Activated CD8-positive, alpha-beta memory T cell treated with anti-CD3 and anti-CD28 coated beads, Interleukin-2, amount 10 ng/mL, durations not matched to agents 7 days and 5 days (primary cell): ENCODE measurements at regions not wholly inside any gene's neighbourhood (a gene's known extent, or its start where the extent isn't known, plus 50 kb on each side); places are given as distances from the start of the nearest gene placed in this dataset.

Source experiments
- ATAC-seq: fragments of 150-1000 bp; cut with Tn5 transposase; one replicate; pipeline ENCODE4 v1.10.0; 2021; ENCODE audit warnings: moderate library complexity
- CTCF ChIA-PET: fragments of 350-600 bp; sonication (Branson Sonifier 250); formaldehyde crosslinking; loops from one replicate; lab custom pipeline; 2021; ENCODE audit warnings: antibody characterized with exemption; lab: Charles Lee
- DNase-seq: peaks from one replicate; pipeline ENCODE4 v3.0.0-alpha.2; 2020
- H3K27ac Mint-ChIP-seq: one replicate; pipeline ENCODE4 v1.8.0; 2021; ENCODE audit warnings: mild to moderate bottlenecking, mixed read lengths
- H3K27me3 Mint-ChIP-seq: one replicate; pipeline ENCODE4 v1.8.0; 2021; ENCODE audit warnings: mixed read lengths
- H3K36me3 Mint-ChIP-seq: one replicate; pipeline ENCODE4 v1.8.0; 2021; ENCODE audit warnings: mild to moderate bottlenecking, mixed read lengths
- H3K4me1 Mint-ChIP-seq: one replicate; pipeline ENCODE4 v1.8.0; 2021; ENCODE audit warnings: mixed read lengths
- H3K4me3 Mint-ChIP-seq: one replicate; pipeline ENCODE4 v1.8.0; 2021; ENCODE audit warnings: mild to moderate bottlenecking, moderate library complexity, mixed read lengths
- H3K9me3 Mint-ChIP-seq: one replicate; pipeline ENCODE4 v1.8.0; 2022; ENCODE audit warnings: low read depth, mixed read lengths

DNA sequence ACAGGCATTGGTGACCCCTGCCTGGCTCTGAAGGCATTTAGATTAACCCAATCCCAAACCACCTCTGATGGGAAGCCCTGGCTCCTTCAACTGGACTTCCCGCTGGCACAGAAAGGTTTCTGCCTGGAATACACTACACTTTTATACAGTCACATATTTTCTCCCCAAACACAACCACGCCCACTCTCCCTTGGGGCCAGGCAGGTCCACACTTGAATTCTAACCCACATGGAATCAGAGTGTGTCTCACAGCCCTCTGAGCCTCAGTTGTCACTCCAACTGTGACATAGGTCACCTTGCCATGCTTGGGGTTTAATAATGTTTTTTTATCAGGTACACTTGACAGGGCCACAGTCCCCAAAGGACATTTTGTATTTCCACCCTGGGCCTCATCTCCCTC is 368.6 kb downstream of the BCL11B start:
- Mint-ChIP-seq H3K4me3 (no peak overlapping the region), H3K36me3 (no peaks in the 10 kb centered on the region), H3K27me3 (no peaks in the 10 kb centered on the region), H3K9me3 (no peaks in the 10 kb centered on the region), H3K4me1 (no peaks in the 10 kb centered on the region), H3K27ac (no peak overlapping the region)
- ATAC-seq (no peak), DNase-seq (no peak)
- CTCF ChIA-PET, result no interaction called here

DNA sequence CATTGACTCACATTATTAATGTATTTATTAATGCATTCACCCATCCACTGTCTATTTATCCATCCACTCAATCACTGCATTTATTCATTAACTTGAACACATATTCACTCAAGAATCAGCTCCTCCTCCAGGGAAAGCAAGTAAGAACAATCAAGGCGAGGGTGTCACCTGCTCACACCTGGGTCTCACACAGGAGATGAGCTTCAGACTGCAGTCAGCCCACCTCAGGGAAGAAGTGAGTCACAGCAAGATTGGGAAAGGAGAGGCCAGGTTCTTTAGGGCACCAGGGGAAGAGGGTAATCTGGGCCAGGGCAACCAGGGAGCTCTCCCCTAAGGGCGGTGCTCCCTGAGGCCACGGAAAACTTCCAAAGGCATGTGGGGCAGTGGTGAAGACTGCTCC is 367.3 kb downstream of the BCL11B start:
- DNase-seq, result no peak
- no peaks in the 10 kb centered on the region for H3K9me3 Mint-ChIP-seq
- H3K4me3 Mint-ChIP-seq, result no peak overlapping the region
- H3K36me3 Mint-ChIP-seq, result no peaks in the 10 kb centered on the region
- CTCF ChIA-PET, result interaction anchor here (0.7 to 1.1 kb wide), 3 partner anchors 11 to 28 kb away, joined by 3 read pairs; no protein-coding TSS in a partner anchor
- no peak for ATAC-seq
- H3K4me1 Mint-ChIP-seq, result peaks cover 3% of the 10 kb centered on the region
- no peaks in the 10 kb centered on the region for H3K27me3 Mint-ChIP-seq
- H3K27ac Mint-ChIP-seq, result no peak overlapping the region

DNA sequence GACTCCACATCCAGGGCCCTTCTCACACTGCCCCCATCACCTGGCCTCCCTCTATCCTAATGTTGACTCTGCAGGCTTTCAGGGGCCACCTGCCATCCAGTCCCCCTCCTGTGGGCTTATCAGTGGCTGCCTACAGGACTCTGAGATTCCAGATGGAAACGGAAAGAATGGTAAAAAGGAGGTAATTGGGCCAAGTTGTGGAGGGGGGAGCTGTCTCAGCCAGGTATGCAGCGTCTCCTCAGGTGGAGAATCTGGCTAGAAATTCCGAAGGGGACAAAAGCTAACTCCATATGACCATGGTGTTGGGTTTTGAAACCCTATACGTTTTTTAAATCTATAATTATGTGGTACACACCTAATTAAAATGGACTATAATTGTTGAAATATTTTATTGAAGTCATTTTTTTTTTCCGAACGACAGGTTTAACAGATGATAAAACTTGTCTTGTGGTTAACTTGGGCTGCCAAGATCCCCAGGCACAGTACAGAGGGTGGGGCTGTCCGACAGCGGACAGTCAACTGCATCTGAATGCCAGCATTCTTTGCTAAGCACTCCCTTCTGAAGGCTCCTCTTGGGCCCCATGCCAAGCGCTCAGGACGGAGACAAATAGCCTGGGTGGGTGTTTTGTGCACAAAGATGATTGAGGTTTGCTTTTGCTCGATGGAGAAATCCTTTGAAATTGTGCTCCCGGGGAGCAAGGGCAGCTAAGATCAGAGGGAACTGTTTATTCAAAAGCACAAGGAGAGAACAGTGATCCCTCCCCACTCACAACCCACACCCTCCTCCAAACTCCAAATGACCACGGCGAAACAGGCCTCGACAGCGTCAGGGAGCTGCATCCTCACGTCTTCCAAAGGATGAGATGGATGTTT is 365.6 kb downstream of the BCL11B start:
- Mint-ChIP-seq H3K4me3 (no peak overlapping the region), H3K27ac (no peak overlapping the region), H3K4me1 (peaks cover 5% of the 10 kb centered on the region), H3K27me3 (no peaks in the 10 kb centered on the region), H3K36me3 (no peaks in the 10 kb centered on the region), H3K9me3 (no peaks in the 10 kb centered on the region)
- no peak for DNase-seq
- CTCF ChIA-PET, result no interaction called here
- ATAC-seq, result no peak

DNA sequence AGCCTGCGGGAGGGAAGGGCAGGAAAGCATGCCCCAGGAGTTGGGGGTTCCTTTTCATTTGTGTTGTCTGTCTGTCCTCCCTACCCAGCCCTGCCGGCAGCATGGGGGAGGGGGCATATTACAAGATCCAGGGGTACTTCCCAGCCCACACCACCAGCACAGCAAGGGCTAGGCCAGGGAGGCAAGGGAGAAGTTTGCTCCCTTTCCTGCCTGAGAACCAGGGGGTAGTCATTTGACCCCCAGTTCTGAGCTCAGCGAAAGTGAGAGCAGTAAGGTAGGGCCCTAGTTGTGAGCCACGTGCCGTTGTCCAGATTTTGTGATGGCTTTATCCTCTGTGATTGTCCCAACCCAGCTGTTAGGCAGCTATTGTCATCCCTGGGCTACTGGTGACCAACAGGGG is 364.7 kb downstream of the BCL11B start:
- DNase-seq, result no peak
- H3K27me3 Mint-ChIP-seq, result no peaks in the 10 kb centered on the region
- ATAC-seq, result no peak
- no peaks in the 10 kb centered on the region for H3K9me3 Mint-ChIP-seq
- no peak overlapping the region for H3K27ac Mint-ChIP-seq
- CTCF ChIA-PET, result no interaction called here
- H3K4me3 Mint-ChIP-seq, result no peak overlapping the region
- H3K36me3 Mint-ChIP-seq, result no peaks in the 10 kb centered on the region
- H3K4me1 Mint-ChIP-seq, result peaks cover 11% of the 10 kb centered on the region

DNA sequence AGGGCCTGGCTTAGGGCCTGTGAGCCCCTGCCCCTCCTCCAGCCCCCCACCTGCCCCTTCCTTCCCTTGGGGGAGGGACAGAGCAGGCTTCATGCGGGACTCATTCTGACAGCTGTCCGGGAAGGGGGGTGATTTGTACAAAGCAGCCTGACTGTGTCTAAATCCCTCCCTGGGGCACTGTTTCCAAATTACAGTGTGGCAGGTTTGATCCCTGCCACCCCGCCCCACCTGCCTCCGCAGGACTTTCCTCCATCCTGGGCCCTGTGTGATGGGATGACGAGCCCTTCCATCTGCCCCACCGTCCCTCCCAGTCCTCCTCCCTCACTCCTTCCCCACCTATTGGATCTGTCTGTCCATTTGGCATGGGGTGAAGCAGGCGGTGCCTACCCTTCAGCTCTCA is 363.9 kb downstream of the BCL11B start:
- CTCF ChIA-PET, result no interaction called here
- Mint-ChIP-seq H3K4me3 (no peak overlapping the region), H3K9me3 (no peaks in the 10 kb centered on the region), H3K27ac (no peak overlapping the region), H3K4me1 (peaks cover 19% of the 10 kb centered on the region), H3K36me3 (no peaks in the 10 kb centered on the region), H3K27me3 (no peaks in the 10 kb centered on the region)
- no peak for ATAC-seq
- no peak for DNase-seq

DNA sequence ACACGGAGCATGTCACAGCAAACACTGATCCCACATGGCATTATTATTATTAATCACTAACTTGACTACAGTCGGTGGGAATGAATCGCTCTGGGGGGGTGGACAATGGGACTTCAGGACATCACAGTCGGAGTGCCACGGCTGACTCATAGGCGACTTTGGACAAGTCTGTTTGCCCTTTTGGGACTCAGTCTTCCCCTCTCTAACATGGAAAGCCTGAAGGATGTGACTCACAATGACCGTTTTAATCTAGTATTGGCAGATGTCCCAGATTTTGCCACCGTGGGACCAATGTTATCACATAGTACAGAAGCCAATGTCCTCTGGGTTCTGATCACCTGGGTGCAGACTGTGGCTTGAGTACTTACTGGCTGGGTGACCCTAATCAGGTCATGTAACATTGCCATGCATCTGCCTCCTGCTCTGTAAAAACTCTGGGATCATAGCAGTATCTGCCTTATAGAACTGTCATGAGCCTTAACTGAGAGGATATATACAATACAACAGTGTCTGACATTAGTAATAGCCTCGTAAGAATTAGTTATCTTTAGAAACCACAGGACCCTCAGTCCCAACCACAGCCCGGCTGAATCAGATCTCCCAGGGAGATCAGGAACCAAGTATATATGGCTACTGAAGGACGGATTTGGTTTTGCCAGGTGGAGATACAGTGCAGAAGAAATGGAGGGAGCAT is 362.6 kb downstream of the BCL11B start:
- CTCF ChIA-PET, result no interaction called here
- no peak for ATAC-seq
- H3K27me3 Mint-ChIP-seq, result no peaks in the 10 kb centered on the region
- H3K4me3 Mint-ChIP-seq, result no peak overlapping the region
- H3K27ac Mint-ChIP-seq, result no peak overlapping the region
- peaks cover 25% of the 10 kb centered on the region for H3K4me1 Mint-ChIP-seq
- no peaks in the 10 kb centered on the region for H3K36me3 Mint-ChIP-seq
- no peak for DNase-seq
- no peaks in the 10 kb centered on the region for H3K9me3 Mint-ChIP-seq

DNA sequence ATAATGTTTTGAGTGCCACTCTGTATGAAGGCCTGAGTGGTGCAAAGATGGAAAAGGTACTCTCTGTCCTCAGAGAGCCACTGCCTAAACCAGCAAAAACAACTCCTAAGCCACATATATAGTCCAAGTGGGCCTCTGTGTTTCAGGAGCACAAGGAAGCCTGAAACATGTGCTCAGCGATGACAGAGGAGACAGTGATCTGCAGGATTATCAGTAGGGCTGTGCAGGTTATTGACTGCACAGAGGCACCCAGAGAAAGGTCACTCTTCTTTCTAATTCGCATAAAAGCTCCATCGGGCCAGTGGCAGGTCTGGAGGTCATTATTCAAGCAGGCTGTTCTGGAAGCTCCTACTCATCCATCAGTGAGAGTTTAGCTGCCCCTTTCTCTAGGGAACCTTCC is 361.9 kb downstream of the BCL11B start:
- ATAC-seq, result no peak

DNA sequence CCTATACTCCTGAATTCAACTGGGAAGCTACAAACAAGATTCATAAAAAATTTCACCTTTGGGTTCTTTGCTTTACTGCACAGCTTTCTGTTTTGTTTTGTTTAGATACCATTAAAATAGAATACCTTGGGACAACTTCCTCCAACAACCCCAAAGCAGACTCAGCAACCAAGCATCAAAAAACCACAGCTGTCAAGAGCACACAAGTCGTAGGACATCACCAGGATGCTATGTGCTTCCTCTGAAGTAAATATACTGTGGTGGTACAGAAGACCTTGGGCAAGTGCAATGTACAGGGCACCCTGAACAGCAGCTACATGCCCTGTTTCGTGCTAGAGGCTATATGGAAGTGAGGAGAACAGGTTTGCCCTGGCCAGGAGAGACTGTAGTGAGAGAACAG is 359.3 kb downstream of the BCL11B start:
- Mint-ChIP-seq H3K9me3 (no peaks in the 10 kb centered on the region), H3K27ac (peak overlapping the region; percentile 73), H3K36me3 (no peaks in the 10 kb centered on the region), H3K27me3 (no peaks in the 10 kb centered on the region), H3K4me3 (no peak overlapping the region), H3K4me1 (peaks cover 25% of the 10 kb centered on the region)
- DNase-seq (peak; percentile 67), ATAC-seq (peak; percentile 89)
- CTCF ChIA-PET, result interaction anchor here (1.0 to 1.6 kb wide), 3 partner anchors 12 to 773 kb away, joined by 3 to 4 read pairs (median 3); no protein-coding TSS in a partner anchor

More for the DNA sequence above, 361.9 kb downstream of the BCL11B start:
- CTCF ChIA-PET, result no interaction called here
- Mint-ChIP-seq H3K36me3 (no peaks in the 10 kb centered on the region), H3K27ac (no peak overlapping the region), H3K27me3 (no peaks in the 10 kb centered on the region), H3K4me1 (peaks cover 25% of the 10 kb centered on the region), H3K9me3 (no peaks in the 10 kb centered on the region), H3K4me3 (no peak overlapping the region)
- no peak for DNase-seq

DNA sequence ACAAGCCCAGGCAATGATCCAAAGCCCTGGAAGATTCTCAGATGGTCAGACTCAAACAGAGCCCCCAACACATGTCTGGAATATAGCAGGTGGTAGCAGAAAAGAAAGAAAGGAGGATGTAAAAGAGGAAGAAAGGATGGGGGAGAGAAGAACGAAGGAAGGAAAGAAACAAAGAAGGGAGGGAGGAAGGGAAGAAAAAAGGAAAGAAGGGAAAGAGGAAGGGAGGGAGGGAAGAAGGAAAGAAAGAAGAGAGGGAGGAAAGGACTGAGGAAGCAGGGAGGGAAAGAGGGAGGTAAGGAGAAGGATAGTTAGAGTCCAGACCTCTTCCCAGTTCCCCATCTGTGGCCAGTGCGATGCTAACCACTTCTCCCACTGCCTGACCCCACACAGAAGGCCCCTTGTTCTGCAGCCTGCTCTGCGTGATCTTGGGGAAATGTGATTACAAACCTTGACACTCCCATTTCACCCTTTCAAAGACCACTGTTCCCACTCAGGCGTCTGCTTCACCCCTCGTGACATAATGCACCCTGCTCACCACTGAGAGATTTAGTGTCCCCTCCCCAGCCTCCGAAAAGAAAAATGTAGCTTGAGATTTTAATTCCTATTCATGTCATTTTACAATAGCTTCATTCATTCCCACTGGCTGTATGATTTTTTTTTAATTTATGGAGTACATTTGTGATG is 357.9 kb downstream of the BCL11B start:
- ATAC-seq (no peak), DNase-seq (no peak)
- CTCF ChIA-PET, result interaction anchor here (0.6 to 1.6 kb wide), 2 partner anchors 18 to 27 kb away, joined by 3 read pairs; no protein-coding TSS in a partner anchor
- no peaks in the 10 kb centered on the region for H3K36me3 Mint-ChIP-seq
- H3K4me3 Mint-ChIP-seq, result no peak overlapping the region
- no peak overlapping the region for H3K27ac Mint-ChIP-seq
- H3K9me3 Mint-ChIP-seq, result no peaks in the 10 kb centered on the region
- no peaks in the 10 kb centered on the region for H3K27me3 Mint-ChIP-seq
- H3K4me1 Mint-ChIP-seq, result peaks cover 25% of the 10 kb centered on the region

DNA sequence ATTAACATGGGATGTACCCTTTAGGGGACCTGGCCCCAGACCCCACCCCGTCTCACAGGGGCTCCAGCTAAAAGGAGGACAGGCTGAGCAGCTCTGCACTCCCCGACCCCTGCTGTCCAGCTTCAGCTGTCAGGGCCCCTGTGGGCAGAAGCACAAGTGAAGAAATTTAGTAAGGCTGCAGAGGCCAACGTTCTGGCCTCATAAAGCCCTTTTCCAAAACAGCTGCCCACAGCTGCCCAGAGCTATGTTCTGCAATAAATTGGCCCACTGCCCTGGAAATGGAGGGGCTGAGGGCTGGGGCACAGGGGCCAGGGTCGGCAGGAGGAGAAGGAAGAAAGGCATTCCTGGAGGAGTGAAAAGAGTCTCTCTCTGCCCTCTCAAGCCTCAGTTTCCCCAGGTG is 357.1 kb downstream of the BCL11B start:
- no peaks in the 10 kb centered on the region for H3K36me3 Mint-ChIP-seq
- H3K27me3 Mint-ChIP-seq, result no peaks in the 10 kb centered on the region
- ATAC-seq, result no peak

DNA sequence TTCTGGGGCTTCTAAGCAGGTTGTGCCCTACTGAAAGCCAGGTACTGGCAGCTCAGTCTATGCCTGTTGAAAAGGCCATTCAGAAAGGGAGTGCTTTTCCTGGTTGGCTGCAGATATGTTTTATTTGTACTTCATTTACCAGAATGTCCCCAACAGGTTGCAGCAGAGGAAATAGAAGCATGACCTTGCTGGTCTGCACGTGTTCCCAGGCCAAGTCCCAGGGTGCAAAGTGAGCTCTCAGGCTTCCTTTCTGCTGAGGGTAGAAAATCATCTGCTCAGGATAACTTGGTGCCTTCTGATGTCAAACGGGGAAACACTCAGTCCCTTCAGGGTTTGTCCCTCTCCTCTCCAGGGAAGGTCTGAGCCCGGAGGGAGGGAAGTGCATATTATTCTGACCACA is 356.4 kb downstream of the BCL11B start:
- Mint-ChIP-seq H3K36me3 (no peaks in the 10 kb centered on the region), H3K4me3 (no peak overlapping the region), H3K27ac (no peak overlapping the region), H3K27me3 (no peaks in the 10 kb centered on the region), H3K4me1 (peaks cover 21% of the 10 kb centered on the region), H3K9me3 (no peaks in the 10 kb centered on the region)
- CTCF ChIA-PET, result no interaction called here
- DNase-seq, result no peak
- no peak for ATAC-seq

More for the DNA sequence above, 357.1 kb downstream of the BCL11B start:
- CTCF ChIA-PET, result no interaction called here
- Mint-ChIP-seq H3K4me3 (no peak overlapping the region), H3K9me3 (no peaks in the 10 kb centered on the region), H3K4me1 (peaks cover 21% of the 10 kb centered on the region), H3K27ac (no peak overlapping the region)
- no peak for DNase-seq

DNA sequence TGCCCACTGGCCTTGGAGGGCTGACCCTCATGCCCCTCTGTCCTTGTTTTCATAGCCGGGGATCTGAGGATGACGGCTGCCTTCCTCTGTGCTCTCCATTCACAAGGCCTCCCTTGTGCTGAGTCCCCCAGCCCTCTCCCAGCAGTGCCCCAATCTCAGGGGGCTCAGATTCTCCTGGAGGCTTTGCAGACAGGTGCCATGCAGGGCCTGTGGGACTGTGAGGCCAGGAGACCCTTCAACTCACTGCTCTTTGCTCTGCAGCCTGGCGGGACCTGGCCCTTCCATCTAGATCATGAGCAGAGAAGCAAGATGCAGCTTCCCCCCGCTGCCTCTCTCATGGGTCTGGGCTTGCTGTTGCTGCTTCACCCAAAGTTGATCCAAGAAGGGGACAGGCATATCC is 356.0 kb downstream of the BCL11B start:
- no peaks in the 10 kb centered on the region for H3K9me3 Mint-ChIP-seq
- no peaks in the 10 kb centered on the region for H3K36me3 Mint-ChIP-seq
- CTCF ChIA-PET, result no interaction called here
- H3K27me3 Mint-ChIP-seq, result no peaks in the 10 kb centered on the region
- no peak overlapping the region for H3K4me3 Mint-ChIP-seq
- H3K27ac Mint-ChIP-seq, result no peak overlapping the region
- no peak for ATAC-seq
- DNase-seq, result no peak
- H3K4me1 Mint-ChIP-seq, result peaks cover 21% of the 10 kb centered on the region

DNA sequence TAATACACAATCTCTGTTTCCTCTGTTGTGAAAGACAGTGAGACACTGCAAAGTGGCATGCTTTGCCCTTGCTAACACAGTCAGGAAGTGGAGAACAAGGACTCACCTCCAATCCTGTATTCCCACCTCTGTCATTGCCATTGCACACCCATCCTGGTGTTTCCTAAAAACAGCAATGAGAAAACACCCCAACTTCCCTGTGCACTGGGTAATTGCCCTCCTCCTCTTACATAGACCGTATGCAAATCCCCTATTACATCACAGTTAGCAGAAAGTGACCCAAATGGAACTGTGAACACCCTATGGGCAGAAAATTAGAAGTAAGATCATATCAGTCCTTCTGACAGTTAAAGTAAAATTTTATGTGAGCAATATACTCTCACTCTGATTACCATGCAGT is 355.5 kb downstream of the BCL11B start:
- H3K36me3 Mint-ChIP-seq, result no peaks in the 10 kb centered on the region
- ATAC-seq (no peak), DNase-seq (no peak)
- no peak overlapping the region for H3K4me3 Mint-ChIP-seq
- CTCF ChIA-PET, result no interaction called here
- H3K9me3 Mint-ChIP-seq, result no peaks in the 10 kb centered on the region
- H3K27me3 Mint-ChIP-seq, result no peaks in the 10 kb centered on the region
- H3K27ac Mint-ChIP-seq, result no peak overlapping the region
- H3K4me1 Mint-ChIP-seq, result peaks cover 20% of the 10 kb centered on the region
